HepG2 (cell line): ENCODE measurements at regions not wholly inside any gene's neighbourhood (a gene's known extent, or its start where the extent isn't known, plus 50 kb on each side); places are given as distances from the start of the nearest gene placed in this dataset.

Source experiments
- ATAC-seq: fragments of 200-7000 bp; cut with Tn5 transposase; 3 replicates; pipeline ENCODE4 v1.9.1; 2020; ENCODE audit warnings: mild to moderate bottlenecking, moderate library complexity
- BruUV-seq: library from RNA; stranded (reverse); fragments of 400-500 nt; replicated peaks from 2 replicates; lab custom pipeline; 2021; lab: Mats Ljungman, UMichigan
- CTCF ChIA-PET: fragments of 300-600 bp; formaldehyde crosslinking; extraction: SDS; loops from one replicate; lab custom pipeline; 2021; ENCODE audit warnings: low total read pairs, inconsistent platforms, low intra/inter-chr PET ratio; lab: Yijun Ruan, JAX
- POLR2A ChIA-PET: fragments of 350-600 bp; sonication (Branson Sonifier 250); formaldehyde crosslinking; loops from one replicate; lab custom pipeline; 2020; ENCODE audit warnings: antibody characterized with exemption, inconsistent platforms; lab: Yijun Ruan, JAX
- DNase-seq: peaks from one replicate; pipeline ENCODE4 v3.0.0-alpha.2; 2015; ENCODE audit warnings: low spot score
- FAIRE-seq: peaks from 3 replicates; lab custom pipeline; 2011; peaks lifted over from hg19 to GRCh38; lab: Jason Lieb, UNC
- H2AFZ ChIP-seq: one replicate; pipeline ENCODE4 v1.6.1; 2011; ENCODE audit warnings: low read length, inconsistent platforms
- H3K27ac ChIP-seq: fragments of 300-600 bp; 3 replicates; pipeline ENCODE4 v1.8.0; 2011; ENCODE audit warnings: mixed run types, mild to moderate bottlenecking, mixed read lengths, low read length, inconsistent platforms; ENCODE audit not compliant: insufficient read depth; ENCODE audit errors: extremely low read length
- H3K27me3 ChIP-seq, 2 experiments: fragments of 200-600 bp in 1 of 2; 2 replicates in 1 of 2; 3 replicates in 1 of 2; pipeline versions ENCODE4 v1.6.0 to v1.8.0; 2011; ENCODE audit warnings: low read length in 2 of 2, mild to moderate bottlenecking in 2 of 2, moderate library complexity in 2 of 2, inconsistent platforms in 1 of 2; ENCODE audit not compliant: insufficient read depth in 2 of 2, control insufficient read depth in 1 of 2
- H3K36me3 ChIP-seq, 2 experiments: fragments of 200-600 bp in 1 of 2; replicated peaks in 1 of 2; 2 replicates in 1 of 2; 3 replicates in 1 of 2; pipeline versions ENCODE4 v1.5.1 to v1.8.0; 2011; ENCODE audit warnings: low read length in 2 of 2, inconsistent platforms in 1 of 2; ENCODE audit not compliant: insufficient read depth in 2 of 2, control insufficient read depth in 1 of 2
- H3K4me1 ChIP-seq: 2 replicates; pipeline ENCODE4 v1.5.1; 2012; ENCODE audit warnings: low read length, inconsistent platforms; ENCODE audit not compliant: insufficient read depth
- H3K4me2 ChIP-seq: 2 replicates; pipeline ENCODE4 v1.6.0; 2011; ENCODE audit warnings: low read depth, low read length, inconsistent platforms
- H3K4me3 ChIP-seq, 3 experiments: fragments of 200-600 bp in 1 of 3; sonication (generic), shearing (Covaris generic) in 1 of 3; replicated peaks in 1 of 3; 2 replicates each; pipeline ENCODE4 v1.5.1; 2011 to 2016; ENCODE audit warnings: low read length in 3 of 3, inconsistent platforms in 2 of 3, low read depth in 2 of 3, mild to moderate bottlenecking in 2 of 3, control low read depth in 1 of 3, mixed read lengths in 1 of 3; ENCODE audit not compliant: insufficient read depth in 1 of 3
- H3K79me2 ChIP-seq: one replicate; pipeline ENCODE4 v1.6.1; 2011; ENCODE audit warnings: low read length, inconsistent platforms; ENCODE audit not compliant: insufficient read depth
- H3K9ac ChIP-seq: 2 replicates; pipeline ENCODE4 v1.6.0; 2011; ENCODE audit warnings: mild to moderate bottlenecking, low read depth, low read length, inconsistent platforms; ENCODE audit not compliant: insufficient read depth
- H3K9me3 ChIP-seq: 2 replicates; pipeline ENCODE4 v1.5.1; 2012; ENCODE audit warnings: mild to moderate bottlenecking, low read length
- H4K20me1 ChIP-seq: 2 replicates; pipeline ENCODE4 v1.6.0; 2011; ENCODE audit warnings: inconsistent platforms, mild to moderate bottlenecking, low read length, moderate library complexity; ENCODE audit not compliant: insufficient read depth
- ARID2 ChIP-seq: sonication (generic); formaldehyde crosslinking; IDR thresholded peaks from 2 replicates; pipeline ENCODE4 v1.8.1; 2022; ENCODE audit warnings: mild to moderate bottlenecking, missing genetic modification reagents, borderline replicate concordance
- ARNTL ChIP-seq: sonication (generic); formaldehyde crosslinking; IDR thresholded peaks from 2 replicates; pipeline ENCODE4 v1.4.0; 2020; ENCODE audit warnings: mild to moderate bottlenecking, missing genetic modification reagents
- GPN1 ChIP-seq: sonication (generic); formaldehyde crosslinking; IDR thresholded peaks from 2 replicates; pipeline ENCODE4 v1.5.1; 2020; ENCODE audit warnings: missing genetic modification reagents, borderline replicate concordance
- MAFF ChIP-seq: IDR thresholded peaks from 2 replicates; pipeline ENCODE4 v1.6.1; 2011; ENCODE audit warnings: low read depth, low read length, improper control_type of control experiment
- MAFK ChIP-seq, 2 experiments: IDR thresholded peaks in 1 of 2; conservative IDR thresholded peaks in 1 of 2; 2 replicates each; pipeline ENCODE4 v1.6.1; 2011; ENCODE audit warnings: improper control_type of control experiment in 2 of 2, low read length in 2 of 2
- RBM39 ChIP-seq: fragments of 200-400 bp; formaldehyde crosslinking; IDR thresholded peaks from one replicate; pipeline ENCODE4 v1.6.1; 2018; ENCODE audit warnings: antibody characterized with exemption, mild to moderate bottlenecking, low read depth, low read length; ENCODE audit not compliant: poor library complexity, severe bottlenecking
- RORA ChIP-seq: sonication (generic); formaldehyde crosslinking; IDR thresholded peaks from 2 replicates; pipeline ENCODE4 v1.5.0; 2020; ENCODE audit warnings: mild to moderate bottlenecking, missing genetic modification reagents, moderate library complexity
- YEATS2 ChIP-seq: sonication (generic); formaldehyde crosslinking; IDR thresholded peaks from 2 replicates; pipeline ENCODE4 v1.4.0; 2020; ENCODE audit warnings: missing genetic modification reagents, borderline replicate concordance
- ZNF225 ChIP-seq: sonication (generic); formaldehyde crosslinking; IDR thresholded peaks from 2 replicates; pipeline ENCODE4 v1.4.0; 2020; ENCODE audit warnings: mild to moderate bottlenecking, missing genetic modification reagents
- ZNF234 ChIP-seq: sonication (generic); formaldehyde crosslinking; conservative IDR thresholded peaks from 2 replicates; pipeline ENCODE4 v1.5.1; 2020; ENCODE audit warnings: mild to moderate bottlenecking, missing genetic modification reagents
- WGBS: methylation state at CpG from one replicate; pipeline ENCODE4 v1.1.6; 2017; ENCODE audit warnings: low lambda C conversion rate; 5-methylcytosine and 5-hydroxymethylcytosine counted together
- in situ Hi-C: cut with HindIII; loops from 2 replicates; pipeline ENCODE4 v1.10.0; 2017; ENCODE audit warnings: low pct_unique_long_range_greater_than_20kb; ENCODE audit not compliant: extremely low pct_ligation_motif_present
- intact Hi-C: fragments of 100-400 bp; cut with micrococcal nuclease; formaldehyde crosslinking; loops from one replicate; pipeline ENCODE4 v1.10.0; 2022; ENCODE audit not compliant: unreplicated experiment

DNA sequence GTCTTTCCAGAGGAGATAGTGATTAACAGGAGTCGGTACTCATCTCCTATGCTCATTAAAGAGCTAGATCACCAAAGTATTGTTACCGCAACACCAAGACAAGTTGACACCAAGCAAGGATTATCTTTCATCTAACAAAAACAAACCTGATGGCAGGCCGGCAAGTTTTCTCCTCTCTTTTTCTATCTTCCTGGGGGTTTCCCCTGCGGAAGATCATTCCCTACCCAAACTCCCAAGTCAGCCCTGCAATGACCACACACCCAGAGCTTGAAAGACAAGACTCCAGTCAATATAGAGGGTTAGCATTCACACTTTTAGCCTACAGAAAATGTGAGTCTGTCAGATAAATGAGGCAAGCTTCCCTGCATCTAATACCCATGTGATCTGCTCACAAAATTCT is 312.1 kb downstream of the SOX9 start:
- peaks cover 1 to 3% of the 10 kb centered on the region in 2 experiments; a peak in 1 of 5 replicates for H3K36me3 ChIP-seq
- FAIRE-seq (no peak), ATAC-seq (no peak), DNase-seq (no peak)
- H3K79me2 ChIP-seq: peaks cover 89% of the 10 kb centered on the region
- no peak for TF ChIP-seq RORA (CRISPR knock-in tag)
- TF ChIP-seq ZNF234 (CRISPR knock-in tag): no peak
- TF ChIP-seq ARNTL: no peak
- no peak for TF ChIP-seq YEATS2
- TF ChIP-seq ARID2 (CRISPR knock-in tag): no peak
- no peak overlapping the region for H3K4me3 ChIP-seq
- no peak overlapping the region for H2AFZ ChIP-seq
- CTCF ChIA-PET: no interaction called here
- BruUV-seq: no TSS peak
- POLR2A ChIA-PET: interaction anchor here (0.8 to 2.9 kb wide), 6 partner anchors 8 to 312 kb away, joined by 3 to 9 read pairs (median 3); partner anchors contain the start of gene SOX9
- H3K9me3 ChIP-seq: no peaks in the 10 kb centered on the region
- 88% methylated on average over 4 of the region's 4 CpGs for WGBS
- no peak overlapping the region for H3K9ac ChIP-seq
- in situ Hi-C loops (no loop called here), intact Hi-C loops (no loop called here)
- H4K20me1 ChIP-seq: no peaks in the 10 kb centered on the region
- no peak overlapping the region for H3K4me2 ChIP-seq
- H3K27ac ChIP-seq: no peak overlapping the region
- peaks cover 96% of the 10 kb centered on the region for H3K4me1 ChIP-seq
- no peaks in the 10 kb centered on the region for H3K27me3 ChIP-seq

DNA sequence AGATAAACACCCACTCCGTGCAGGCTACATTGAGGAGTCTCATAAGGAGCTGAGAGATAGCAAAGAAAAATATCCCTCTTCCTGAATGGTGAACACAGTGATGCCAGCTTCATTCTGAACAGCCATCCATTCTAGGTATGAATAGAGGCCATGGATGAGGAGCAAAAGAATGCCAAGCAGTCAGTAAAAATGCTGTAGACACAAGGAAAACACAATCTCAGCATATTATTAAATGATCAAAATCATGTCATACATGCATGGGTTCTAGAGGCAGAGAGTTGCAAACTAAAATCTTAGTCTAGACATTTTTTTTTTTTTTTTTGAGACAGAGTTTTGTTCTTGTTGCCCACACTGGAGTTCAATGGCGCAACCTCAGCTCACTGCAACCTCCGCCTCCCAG is 313.0 kb downstream of the SOX9 start:
- Histone ChIP-seq H3K9me3 (no peaks in the 10 kb centered on the region), H4K20me1 (no peaks in the 10 kb centered on the region), H3K27ac (no peak overlapping the region), H3K9ac (no peak overlapping the region), H3K36me3 (no peaks in the 10 kb centered on the region), H3K4me1 (peaks cover 96% of the 10 kb centered on the region), H3K79me2 (peaks cover 94% of the 10 kb centered on the region), H2AFZ (no peak overlapping the region), H3K27me3 (no peaks in the 10 kb centered on the region), H3K4me3 (no peak overlapping the region), H3K4me2 (no peak overlapping the region)
- no TSS peak for BruUV-seq
- in situ Hi-C loops (no loop called here), intact Hi-C loops (no loop called here)
- CTCF ChIA-PET: no interaction called here
- DNase-seq (no peak), ATAC-seq (no peak), FAIRE-seq (no peak)
- peak; percentile 42; the same call in 1 of the 2 replicates for TF ChIP-seq MAFF
- TF ChIP-seq GPN1: no peak
- TF ChIP-seq ZNF225: no peak
- peak; percentile 35 to 50; a peak in 3 of 4 replicates for TF ChIP-seq MAFK (conservative IDR thresholded peaks at IDR 0.05 in 1 of 2, IDR thresholded peaks at IDR 0.05 in 1 of 2; ENCODE audit: low read length in 2 of 2)
- no peak for TF ChIP-seq RBM39
- WGBS: 97% methylated on average over 3 of the region's 3 CpGs
- POLR2A ChIA-PET: interaction anchor here (0.8 to 2.9 kb wide), 4 partner anchors 11 to 313 kb away, joined by 3 to 9 read pairs (median 4); partner anchors contain the start of gene SOX9
